Gastrocnemius medialis (tissue), 4 donors: ENCODE measurements at regions not wholly inside any gene's neighbourhood (a gene's known extent, or its start where the extent isn't known, plus 50 kb on each side); places are given as distances from the start of the nearest gene placed in this dataset.

Experiments used
- POLR2A ChIP-seq, 2 donors: fragments of 450-650 bp; IDR thresholded peaks; one replicate each; pipeline ENCODE4 v1.6.1; 2017; ENCODE audit warnings: antibody characterized with exemption in 2 of 2, mild to moderate bottlenecking in 2 of 2, moderate library complexity in 2 of 2
- TF ChIP-seq, protein P1 (sequence below), 5 experiments: fragments of 450-650 bp in 3 of 5; fragments of 200-600 bp in 2 of 5; sonication (generic) in 2 of 5; IDR thresholded peaks in 4 of 5; conservative IDR thresholded peaks in 1 of 5; 1 replicate in 4 of 5; 2 replicates in 1 of 5; pipeline ENCODE4 v1.5.1; 2016 to 2019; ENCODE audit warnings: antibody characterized with exemption in 5 of 5, mild to moderate bottlenecking in 3 of 5, moderate library complexity in 3 of 5

DNA sequence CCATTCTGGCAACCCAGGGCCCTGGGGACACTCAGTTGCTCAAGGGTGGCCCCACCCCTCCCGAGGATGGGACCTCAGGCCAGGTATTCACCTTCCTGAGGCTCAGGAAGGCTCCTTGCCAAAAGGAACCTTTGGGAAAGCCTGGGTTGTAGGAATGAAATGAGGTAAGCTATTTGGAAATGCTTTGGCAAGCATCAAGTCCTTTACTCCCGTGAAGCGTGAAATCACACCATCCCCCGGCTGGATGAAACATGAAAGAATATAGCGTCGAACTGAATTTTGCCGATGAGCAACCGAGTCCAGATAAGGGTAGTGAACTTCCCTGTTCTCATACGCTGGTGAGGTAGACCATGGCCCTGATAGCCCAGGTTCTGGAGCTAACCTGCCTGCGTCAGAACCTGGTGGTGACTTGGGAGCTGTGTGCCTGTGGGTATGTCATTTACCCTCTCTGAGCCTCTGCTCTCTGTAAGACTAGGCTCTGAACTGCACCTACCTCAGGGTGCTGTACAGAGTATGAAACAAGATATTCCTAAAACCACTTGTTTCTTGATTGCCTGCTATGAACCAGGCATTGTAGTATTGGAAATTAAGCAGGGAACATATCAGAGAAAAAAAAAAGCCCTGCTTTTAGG lies 105.3 kb upstream of the BOD1 start:
- TF ChIP-seq, protein P1, sequence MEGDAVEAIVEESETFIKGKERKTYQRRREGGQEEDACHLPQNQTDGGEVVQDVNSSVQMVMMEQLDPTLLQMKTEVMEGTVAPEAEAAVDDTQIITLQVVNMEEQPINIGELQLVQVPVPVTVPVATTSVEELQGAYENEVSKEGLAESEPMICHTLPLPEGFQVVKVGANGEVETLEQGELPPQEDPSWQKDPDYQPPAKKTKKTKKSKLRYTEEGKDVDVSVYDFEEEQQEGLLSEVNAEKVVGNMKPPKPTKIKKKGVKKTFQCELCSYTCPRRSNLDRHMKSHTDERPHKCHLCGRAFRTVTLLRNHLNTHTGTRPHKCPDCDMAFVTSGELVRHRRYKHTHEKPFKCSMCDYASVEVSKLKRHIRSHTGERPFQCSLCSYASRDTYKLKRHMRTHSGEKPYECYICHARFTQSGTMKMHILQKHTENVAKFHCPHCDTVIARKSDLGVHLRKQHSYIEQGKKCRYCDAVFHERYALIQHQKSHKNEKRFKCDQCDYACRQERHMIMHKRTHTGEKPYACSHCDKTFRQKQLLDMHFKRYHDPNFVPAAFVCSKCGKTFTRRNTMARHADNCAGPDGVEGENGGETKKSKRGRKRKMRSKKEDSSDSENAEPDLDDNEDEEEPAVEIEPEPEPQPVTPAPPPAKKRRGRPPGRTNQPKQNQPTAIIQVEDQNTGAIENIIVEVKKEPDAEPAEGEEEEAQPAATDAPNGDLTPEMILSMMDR (IDR thresholded peaks at IDR 0.05 in 4 of 5, conservative IDR thresholded peaks at IDR 0.05 in 1 of 5), result no peak
- no peak for TF ChIP-seq POLR2A (IDR thresholded peaks at IDR 0.05)
